ENCODE measurements at regions not wholly inside any gene's neighbourhood (a gene's known extent, or its start where the extent isn't known, plus 50 kb on each side); places are given as distances from the start of the nearest gene placed in this dataset.

- no peak for TF ChIP-seq RELA (CRISPR knock-in tag; IDR thresholded peaks at IDR 0.05)
- TF ChIP-seq ZNF207 (IDR thresholded peaks at IDR 0.05; ENCODE audit: borderline replicate concordance): no peak
- TF ChIP-seq, protein P1, sequence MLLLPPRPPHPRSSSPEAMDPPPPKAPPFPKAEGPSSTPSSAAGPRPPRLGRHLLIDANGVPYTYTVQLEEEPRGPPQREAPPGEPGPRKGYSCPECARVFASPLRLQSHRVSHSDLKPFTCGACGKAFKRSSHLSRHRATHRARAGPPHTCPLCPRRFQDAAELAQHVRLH (CRISPR knock-in tag; IDR thresholded peaks at IDR 0.05; ENCODE audit: borderline replicate concordance, low read depth): no peak
- TF ChIP-seq EP300 (IDR thresholded peaks at IDR 0.05; ENCODE audit: low read depth in 2 of 2, low read length in 2 of 2): no peak
- TF ChIP-seq EP300 (CRISPR knock-in tag; IDR thresholded peaks at IDR 0.05; ENCODE audit: borderline replicate concordance): no peak
- no peak for TF ChIP-seq POLR2A (IDR thresholded peaks at IDR 0.05; ENCODE audit: insufficient read depth in 1 of 2, low read depth in 2 of 2, low read length in 2 of 2)
- TF ChIP-seq STAT5B (CRISPR knock-in tag; IDR thresholded peaks at IDR 0.05): no peak
- no peak for TF ChIP-seq SYNCRIP (IDR thresholded peaks at IDR 0.05; ENCODE audit: insufficient read depth, low read depth, low read length)
- TF ChIP-seq SIN3B (IDR thresholded peaks at IDR 0.05; ENCODE audit: low read length): no peak
- TF ChIP-seq ELF4 (CRISPR knock-in tag; IDR thresholded peaks at IDR 0.05; ENCODE audit: borderline replicate concordance): no peak
- no peak for TF ChIP-seq HOXA5 (CRISPR knock-in tag; IDR thresholded peaks at IDR 0.05)
- no peak for TF ChIP-seq SOX5 (CRISPR knock-in tag; IDR thresholded peaks at IDR 0.05; ENCODE audit: borderline replicate concordance)
- no peak for TF ChIP-seq SRSF4 (IDR thresholded peaks at IDR 0.05; ENCODE audit: low read depth, low read length, poor library complexity, severe bottlenecking)
- TF ChIP-seq ZSCAN29 (CRISPR knock-in tag; conservative IDR thresholded peaks at IDR 0.05): no peak
Measured at GRCh38 chr2:204160989-204161388, 224.4 kb downstream of the ICOS start.
